GM18517 (cell line): ENCODE measurements at regions not wholly inside any gene's neighbourhood (a gene's known extent, or its start where the extent isn't known, plus 50 kb on each side); places are given as distances from the start of the nearest gene placed in this dataset.
"Not testable (repeated sequence)": the region's sequence is repeated elsewhere in the genome, so short reads cannot be mapped to it uniquely, and the experiment has no call there.

Experiments used
- ATAC-seq: cut with Tn5 transposase; IDR thresholded peaks from one replicate; pipeline ENCODE4 v1.9.1; 2021; ENCODE audit warnings: mild to moderate bottlenecking, moderate library complexity; ENCODE audit not compliant: unreplicated experiment

DNA sequence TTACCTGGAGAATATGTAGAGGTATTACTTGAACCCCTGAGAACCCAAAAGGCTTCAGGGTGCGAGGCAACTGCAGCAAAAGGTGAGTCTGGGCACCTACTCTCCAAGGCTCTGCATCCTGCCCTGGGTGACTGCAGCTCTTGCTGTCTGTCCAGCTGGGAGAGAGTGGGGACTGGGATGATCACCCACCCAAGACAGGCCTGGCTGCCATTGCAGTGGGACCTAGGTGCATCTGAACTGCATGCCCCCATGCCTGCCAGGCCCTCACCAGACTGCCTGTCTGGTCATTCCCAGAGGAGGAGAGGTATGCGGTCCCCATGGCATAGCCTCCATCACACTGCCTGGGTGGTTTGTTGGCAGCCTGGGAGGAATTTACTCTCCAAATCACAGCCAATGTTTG is 563.9 kb downstream of the TFAP2A start:
- ATAC-seq = no peak

DNA sequence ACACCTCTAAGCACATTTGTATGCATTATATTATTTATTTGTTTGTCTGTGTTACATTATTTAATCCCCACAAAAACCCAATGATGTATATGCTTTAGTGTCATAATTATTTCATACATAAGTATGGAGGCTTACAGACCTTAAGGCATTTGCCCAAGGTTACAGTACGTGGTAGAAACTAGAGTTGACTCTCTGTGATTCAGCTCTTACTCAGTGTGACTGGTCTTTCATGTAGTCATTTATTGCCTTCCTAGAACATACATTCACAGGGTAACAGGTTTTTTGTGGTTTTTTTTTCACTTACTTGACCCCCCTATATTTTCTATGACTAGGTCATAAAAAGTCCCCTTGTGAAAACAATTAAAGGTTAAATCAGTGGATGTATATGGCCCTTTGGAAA is 566.8 kb downstream of the TFAP2A start:
- ATAC-seq = no peak

DNA sequence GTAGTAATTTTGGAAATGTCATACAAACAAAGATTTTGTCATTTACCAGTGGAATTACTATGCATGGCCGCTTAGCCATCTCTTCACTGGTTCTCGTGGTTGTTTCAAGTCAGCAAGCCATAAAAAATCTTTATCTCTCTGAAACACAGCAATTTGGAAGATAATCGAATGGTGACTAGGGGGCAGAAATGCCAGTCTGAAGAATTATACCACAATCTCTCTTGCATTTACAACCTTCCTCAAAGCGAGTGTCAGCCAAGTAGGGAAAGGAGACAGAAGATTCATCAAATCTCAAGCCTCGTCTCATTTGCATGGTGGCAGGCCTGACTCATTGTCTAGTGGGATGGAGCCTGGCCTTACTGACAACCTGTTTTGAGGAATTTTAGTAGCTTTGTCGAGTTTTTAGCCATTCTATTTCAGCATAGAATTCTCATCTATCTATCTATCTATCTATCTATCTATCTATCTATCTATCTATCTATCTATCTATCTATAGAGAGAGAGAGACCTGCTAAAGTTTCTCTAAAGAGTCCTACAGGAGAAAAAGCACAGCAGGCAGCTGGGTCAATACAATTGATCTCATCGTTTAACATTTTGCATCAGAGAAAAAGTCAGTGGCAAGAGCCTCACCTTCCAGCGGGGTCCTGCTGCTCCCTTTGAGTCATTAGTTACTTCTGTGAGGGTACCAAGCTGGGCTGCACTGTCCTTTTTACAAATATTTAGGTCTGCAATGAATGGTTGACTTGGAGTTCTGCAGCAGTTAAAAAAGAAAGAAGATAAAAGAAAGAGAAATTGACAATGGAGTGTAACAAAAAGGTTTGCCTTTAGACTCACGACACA is 572.8 kb downstream of the TFAP2A start:
- ATAC-seq = no peak

DNA sequence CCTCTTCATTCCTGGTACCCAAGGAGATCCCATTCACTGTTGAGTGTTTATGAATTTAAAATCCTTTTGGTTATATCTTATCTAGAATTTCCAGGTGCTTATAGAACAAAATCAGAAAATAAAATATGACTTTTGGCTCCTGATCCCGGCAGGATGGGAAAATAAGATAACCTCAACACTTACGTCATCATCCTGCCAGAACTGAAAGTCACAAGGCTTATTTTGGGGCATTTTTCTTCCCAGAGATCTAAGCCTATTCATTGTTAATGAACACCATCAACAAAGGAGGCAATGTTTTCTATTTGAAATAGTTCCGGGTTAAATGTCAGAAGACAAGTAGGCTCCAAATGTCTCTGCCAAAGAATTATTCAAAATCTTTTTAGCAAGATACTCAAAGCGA is 580.6 kb downstream of the TFAP2A start:
- ATAC-seq = no peak

DNA sequence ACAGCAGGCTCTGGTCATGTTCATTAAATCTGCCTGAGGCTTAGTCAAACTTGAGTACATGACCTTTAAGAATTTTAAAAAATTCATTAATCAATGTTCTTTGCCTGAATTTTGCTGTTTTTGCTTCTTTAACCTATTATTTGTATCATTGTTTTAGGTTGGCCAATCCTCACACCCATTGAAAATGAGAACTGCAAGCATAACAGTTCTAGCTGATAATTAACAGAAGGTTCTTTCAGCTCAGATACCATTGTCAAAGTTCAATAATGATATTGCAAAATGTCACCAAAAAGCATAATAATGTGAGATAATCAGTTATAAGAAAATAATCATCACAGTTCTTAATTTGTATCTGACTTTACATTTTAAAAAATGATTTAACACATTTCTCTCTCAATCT is 583.1 kb downstream of the TFAP2A start:
- no peak for ATAC-seq

DNA sequence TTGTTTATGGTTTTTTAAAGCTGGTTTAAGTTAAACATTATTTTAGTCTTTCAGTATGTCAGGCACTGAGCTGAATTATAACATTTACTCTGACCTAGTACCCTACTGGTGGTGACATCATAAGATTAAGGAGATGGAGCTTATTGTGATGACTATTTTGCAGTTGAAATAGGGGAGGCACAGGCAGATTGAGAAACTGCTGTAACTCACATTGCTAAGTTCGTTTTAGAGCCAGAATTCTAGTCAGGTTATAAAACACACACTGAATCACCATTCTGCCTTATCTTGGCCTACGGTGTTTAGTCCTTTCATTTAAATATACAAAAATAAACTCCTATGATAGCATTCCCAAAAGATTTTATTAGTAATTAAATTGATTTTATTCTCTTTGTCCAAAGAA is 584.1 kb downstream of the TFAP2A start:
- ATAC-seq = no peak

DNA sequence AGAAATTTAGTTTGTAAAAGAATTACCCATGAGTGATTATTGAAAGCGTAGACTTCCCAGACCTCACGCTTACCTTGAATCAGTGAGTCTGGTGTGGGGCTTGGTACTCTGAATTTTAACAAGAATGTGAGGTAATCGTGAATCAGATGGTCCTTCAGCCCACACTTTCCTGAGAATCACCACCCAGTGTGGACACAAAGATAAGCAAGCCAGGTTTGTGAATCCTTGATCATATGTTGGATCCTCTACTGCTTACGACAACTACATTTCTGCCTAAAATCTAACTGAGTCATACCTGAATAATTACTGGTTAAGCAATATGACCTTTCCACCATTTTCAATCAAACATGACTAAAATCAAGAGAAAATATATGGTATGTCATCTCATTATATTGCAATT is 589.3 kb downstream of the TFAP2A start:
- no peak for ATAC-seq

DNA sequence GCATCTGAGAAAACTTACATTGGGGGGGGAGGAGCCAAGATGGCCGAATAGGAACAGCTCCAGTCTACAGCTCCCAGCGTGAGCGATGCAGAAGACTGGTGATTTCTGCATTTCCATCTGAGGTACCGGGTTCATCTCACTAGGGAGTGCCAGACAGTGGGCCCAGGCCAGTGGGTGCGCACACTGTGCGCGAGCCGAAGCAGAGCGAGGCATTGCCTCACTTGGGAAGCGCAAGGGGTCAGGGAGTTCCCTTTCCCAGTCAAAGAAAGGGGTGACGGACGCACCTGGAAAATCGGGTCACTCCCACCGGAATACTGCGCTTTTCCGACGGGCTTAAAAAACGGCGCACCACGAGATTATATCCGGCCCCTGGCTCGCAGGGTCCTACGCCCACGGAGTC is 604.1 kb downstream of the TFAP2A start:
- not testable (repeated sequence) for ATAC-seq

DNA sequence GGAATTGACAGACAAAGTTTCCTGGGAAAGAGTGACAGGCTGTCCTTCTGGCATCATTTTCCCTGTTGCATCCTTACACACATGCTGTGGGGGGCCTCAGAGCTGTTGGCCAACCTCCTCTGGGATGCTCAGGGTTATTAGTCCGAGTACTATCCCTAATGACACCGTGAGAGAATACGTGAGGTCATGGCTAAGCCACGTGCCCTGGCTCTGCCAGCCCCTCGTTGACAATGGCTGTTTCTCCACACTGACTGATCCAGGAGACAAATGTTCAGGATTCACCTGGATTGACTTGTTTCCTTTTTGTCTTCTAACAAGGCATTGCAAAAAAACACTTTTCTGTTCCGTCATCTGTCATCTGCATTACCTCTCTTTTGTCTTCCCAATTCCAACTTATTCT is 604.6 kb downstream of the TFAP2A start:
- ATAC-seq = no peak

DNA sequence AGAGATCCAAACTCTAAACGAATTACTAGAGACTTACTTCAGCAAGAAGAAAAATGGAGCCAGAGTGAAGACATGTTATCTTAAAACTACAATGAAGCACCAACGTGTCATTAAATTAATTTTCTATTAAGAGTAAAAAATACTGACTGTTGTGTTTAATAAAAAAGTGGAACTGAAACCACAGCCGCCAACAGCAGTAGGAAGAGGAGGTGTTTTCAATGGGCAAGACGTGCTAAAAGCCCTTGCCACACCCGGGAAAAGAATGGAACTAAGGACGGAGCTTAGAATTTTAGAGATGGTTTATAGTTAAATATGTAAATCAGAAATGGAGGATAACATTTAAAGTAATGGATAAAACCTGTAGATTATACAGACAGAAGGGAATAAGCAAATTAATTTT is 608.7 kb downstream of the TFAP2A start:
- no peak for ATAC-seq

DNA sequence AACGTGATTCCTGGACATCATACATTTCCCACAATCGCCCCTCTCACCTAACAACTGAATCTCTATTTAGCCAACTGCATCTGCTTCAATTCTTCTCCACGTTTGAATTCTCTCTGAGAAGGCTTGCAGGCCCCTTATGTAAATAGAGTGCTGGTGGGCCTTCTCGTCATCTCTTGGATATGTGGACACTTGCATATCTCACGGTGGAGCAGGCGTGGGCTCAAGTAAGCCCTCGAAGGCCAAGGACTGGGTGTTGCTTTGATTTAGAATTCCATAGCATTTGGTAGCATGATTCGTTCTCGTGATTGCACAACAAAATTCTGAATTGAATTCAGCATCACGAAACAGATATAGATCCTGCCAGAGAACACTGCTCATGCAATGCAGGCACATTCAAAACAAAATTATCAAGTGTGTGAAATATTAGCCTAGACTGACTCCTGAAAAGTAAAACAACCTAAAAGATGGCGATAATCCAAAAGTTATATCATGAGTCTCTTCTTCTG is 613.6 kb downstream of the TFAP2A start:
- ATAC-seq = no peak

DNA sequence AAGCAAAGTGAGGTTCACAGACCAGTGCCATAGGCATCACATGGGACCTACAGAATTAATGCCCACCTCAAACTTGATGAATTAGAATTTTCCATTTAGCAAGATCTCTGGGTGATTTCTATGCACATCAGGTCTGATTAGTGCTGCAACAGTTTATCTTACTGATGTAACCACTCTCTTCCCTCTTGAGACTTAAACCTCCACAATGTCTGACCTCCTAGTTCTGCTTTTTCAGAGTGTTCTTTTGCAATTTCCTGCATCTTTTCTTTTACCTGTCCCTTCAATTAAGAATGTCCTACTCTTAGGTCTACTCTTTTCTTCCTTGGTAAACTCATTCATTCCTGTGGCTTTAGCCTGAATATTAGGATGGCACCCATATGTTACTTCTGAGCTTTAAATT is 615.3 kb downstream of the TFAP2A start:
- no peak for ATAC-seq

DNA sequence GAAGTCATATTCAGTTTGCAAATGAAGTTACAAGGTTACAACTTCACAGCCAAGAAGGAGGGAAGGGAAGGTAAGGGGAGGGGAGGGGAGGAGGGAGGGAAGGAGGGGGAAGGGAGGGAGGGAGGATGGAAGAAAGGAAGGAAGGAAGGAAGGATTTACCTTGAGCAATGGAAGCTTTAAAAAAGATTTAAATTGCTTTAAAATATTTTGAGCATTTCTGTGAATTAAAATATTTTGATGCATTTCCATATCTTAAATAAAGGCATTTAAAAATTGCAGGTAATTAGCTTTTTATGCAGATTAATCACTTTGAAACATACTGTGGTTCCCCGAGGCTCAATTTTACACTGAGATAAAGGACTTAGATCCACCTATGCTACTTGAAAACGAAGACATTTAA is 618.0 kb downstream of the TFAP2A start:
- no peak for ATAC-seq

DNA sequence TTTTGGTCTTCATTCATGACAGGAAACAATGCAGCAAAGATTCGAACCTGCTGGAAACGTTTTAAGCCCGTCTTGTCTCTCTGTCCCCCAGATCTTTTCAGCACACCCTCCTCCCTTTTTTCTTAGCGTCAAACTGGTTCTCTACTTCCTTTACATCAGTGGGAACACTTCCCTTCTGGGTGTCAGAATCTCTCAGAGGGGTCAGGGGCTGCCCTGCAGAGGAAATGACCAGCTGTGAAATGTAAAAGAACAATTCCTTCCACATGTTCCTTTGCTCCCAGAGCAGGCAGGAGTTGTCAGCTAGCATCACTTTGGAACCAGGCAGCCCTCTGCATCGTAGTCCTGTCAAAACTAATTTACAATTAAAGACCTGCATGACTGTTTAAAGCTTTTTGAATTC is 619.0 kb downstream of the TFAP2A start:
- ATAC-seq = no peak

DNA sequence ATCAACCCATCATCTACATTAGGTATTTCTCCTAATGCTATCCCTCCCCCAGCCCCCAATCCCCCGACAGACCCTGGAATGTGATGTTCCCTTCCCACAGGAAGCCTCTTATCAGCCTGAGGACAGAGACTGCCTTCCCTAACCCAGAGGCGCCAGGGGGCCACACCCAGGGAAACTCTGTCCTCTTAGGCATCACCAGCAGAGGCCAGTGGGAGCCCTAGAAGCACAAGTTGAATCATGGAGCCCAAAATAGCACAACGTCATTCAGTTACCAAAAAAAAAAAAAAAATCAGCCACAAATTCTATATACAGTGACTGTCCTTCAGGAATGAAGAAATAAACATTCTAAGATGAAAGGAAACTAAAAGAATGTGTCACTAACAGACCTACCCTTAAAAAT is 625.7 kb downstream of the TFAP2A start:
- no peak for ATAC-seq

DNA sequence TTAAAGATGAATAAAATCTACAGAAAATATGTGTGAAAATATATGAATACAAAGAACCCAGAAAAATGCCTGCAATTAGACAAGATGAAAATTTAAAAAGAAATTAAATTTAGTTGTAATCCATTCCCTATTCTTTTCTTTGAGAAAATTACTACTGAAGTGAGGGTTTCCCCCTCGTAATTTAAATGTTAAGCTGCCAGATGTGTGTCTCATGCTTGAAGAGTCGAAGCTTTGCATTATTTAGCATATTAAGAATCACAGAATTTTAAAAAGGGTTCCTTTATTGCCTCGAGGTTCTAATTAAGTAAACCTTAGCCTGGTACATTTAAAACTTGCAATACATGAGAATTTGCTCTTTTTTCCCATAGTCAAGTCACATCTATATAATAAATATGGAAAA is 630.1 kb downstream of the TFAP2A start:
- ATAC-seq = no peak

DNA sequence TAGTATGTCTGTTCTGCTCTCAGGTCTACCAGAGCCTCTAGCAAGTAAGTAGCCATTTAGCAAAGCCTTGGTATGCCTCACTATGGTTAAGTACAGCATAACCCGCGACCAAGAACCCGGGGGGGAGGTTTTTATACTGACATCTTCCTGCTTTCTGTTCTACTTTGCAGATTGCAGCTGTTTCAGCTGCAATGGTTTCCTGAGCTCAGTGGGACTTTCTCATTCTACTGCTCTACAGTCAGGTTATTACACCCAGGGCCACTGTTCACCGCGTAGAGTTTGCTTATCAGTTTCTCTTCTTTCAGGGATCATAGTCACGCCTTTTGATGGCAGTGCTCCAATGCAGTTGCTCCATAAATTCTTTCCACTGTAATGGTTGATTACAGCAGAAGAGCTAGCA is 631.3 kb downstream of the TFAP2A start:
- ATAC-seq = no peak

DNA sequence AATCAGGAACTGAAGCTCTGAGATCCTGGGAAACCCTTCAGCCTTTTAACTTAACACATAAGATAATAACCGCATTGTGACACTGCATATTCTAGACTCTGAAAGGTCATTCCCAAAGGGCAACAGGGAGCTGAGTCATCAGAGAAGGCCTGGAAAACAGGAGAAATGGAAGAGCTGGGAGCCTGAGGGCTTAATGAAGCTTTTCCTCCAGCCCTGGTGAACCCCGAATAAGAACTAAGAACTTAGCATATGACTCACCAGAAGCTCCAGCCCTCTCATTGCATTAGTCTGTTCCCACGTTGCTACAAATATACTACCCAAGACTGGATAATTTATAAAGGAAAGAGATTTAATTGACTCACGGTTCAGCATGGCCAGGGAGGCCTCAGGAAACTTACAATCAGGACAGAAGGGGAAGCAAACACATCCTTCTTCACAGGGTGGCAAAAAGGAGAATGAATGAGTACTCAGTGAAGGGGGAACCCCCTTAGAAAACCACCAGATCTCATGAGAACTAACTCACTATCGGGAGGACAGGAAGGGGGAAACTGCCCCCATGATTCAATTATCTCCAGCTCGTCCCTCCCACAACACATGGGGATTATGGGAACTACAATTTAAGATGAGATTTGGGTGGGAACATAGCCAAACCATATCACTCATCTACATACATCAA is 648.5 kb downstream of the TFAP2A start:
- ATAC-seq = no peak

DNA sequence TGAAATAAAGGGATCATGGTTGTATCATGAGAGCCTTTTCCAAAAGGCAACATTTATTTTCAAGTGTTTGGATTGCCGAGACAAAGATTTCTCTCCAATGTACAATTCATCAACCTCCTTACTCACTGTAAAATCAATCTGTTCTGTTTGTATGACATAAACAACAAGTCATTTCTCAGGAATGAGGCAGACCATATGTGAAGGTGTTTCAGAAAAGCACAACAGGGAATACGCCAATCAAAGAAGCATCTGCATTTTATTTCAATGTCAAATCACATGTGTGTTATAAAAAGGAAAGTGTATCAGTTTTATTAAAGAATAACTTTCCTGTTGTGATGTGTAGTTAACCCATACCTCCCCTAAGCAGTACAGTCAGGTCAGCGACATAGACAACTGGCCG is 653.7 kb downstream of the TFAP2A start:
- ATAC-seq = no peak

DNA sequence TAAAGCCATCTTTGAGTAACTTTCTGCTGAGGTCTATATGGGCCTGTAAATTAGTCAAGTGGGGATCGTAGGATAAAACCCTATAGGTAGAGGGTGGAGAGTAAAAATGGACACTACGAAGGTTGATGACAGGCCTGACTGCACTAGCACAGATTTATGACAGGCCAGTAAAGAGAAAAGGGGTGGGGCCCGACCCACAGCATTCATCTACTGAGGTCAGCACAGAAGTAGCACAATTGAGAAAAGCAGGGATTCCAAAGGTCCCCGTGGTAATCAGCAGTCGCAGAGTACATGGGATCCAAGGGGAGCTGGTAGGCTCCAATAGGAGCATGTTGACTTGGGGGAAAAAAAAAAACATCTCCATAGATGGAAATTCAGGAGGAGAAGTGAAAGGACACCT is 660.4 kb downstream of the TFAP2A start:
- ATAC-seq = no peak

DNA sequence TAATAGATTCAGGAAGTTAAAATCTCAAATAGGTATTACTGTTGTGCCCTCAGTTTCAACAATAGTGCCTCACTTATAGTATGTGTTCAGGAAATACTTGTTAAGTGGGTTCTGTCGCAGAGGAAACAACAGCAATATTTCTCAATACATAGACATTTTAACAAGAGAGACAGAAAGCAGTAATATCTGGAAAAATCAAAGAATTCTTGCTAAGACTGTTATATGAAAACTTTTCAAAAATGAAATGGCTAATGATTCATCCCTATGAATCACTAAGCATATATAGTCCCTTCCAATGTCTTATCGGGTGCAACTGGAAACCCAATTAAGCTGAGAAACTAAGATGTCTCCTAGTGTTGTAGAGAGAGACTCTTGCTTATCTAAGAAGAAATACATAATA is 668.9 kb downstream of the TFAP2A start:
- ATAC-seq = no peak

DNA sequence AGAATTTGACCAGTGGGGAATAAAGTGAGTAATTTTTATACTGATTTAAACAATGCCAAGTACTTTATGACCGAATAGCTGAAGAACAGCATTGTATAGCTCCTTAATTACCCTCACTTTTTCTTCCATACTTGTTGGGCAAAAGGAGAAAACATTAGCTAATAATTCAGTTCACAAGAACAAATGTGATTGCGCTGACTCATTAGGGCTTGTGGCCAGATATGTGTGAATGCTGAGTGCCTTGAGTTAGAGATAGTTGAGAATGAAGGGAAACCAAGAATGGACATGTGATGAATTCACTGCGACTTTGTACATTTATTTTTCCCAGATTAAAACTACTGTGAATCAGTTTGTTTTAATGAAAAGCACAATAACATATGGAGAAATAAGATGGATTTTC is 669.4 kb downstream of the TFAP2A start:
- no peak for ATAC-seq
